Tibial nerve (tissue), 4 donors: ENCODE measurements at regions not wholly inside any gene's neighbourhood (a gene's known extent, or its start where the extent isn't known, plus 50 kb on each side); places are given as distances from the start of the nearest gene placed in this dataset.

ENCODE experiments used
- DNase-seq, 2 donors: peaks; one replicate each; pipeline ENCODE4 v3.0.0-alpha.2; 2019; ENCODE audit warnings: low spot score in 2 of 2
- H3K27ac ChIP-seq, 4 donors: fragments of 200-600 bp; sonication (generic) in 3 of 4; one replicate each; pipeline ENCODE4 v1.5.1; 2017 to 2019; ENCODE audit warnings: mild to moderate bottlenecking in 1 of 4
- H3K27me3 ChIP-seq, 2 donors: fragments of 200-600 bp; sonication (generic) in 1 of 2; one replicate each; pipeline versions ENCODE4 v1.5.1 to v1.6.0; 2017 to 2019
- H3K36me3 ChIP-seq, 3 donors: fragments of 200-600 bp; sonication (generic); one replicate each; pipeline ENCODE4 v1.5.1; 2018 to 2019
- H3K4me1 ChIP-seq, 4 donors: fragments of 200-600 bp; sonication (generic) in 3 of 4; one replicate each; pipeline ENCODE4 v1.5.1; 2017 to 2019
- H3K4me3 ChIP-seq, 4 donors: fragments of 200-600 bp; sonication (generic) in 3 of 4; one replicate each; pipeline ENCODE4 v1.5.1; 2017 to 2019; ENCODE audit warnings: mild to moderate bottlenecking in 1 of 4, moderate library complexity in 1 of 4
- H3K9me3 ChIP-seq, 4 donors: fragments of 200-600 bp; sonication (generic) in 3 of 4; one replicate each; pipeline ENCODE4 v1.5.1; 2017 to 2019
- EP300 ChIP-seq, 2 donors: sonication (generic); formaldehyde crosslinking; IDR thresholded peaks; one replicate each; pipeline ENCODE4 v1.6.1; 2017; ENCODE audit warnings: antibody characterized with exemption in 2 of 2, mild to moderate bottlenecking in 1 of 2
- POLR2A ChIP-seq, 2 donors: fragments of 450-650 bp; IDR thresholded peaks; one replicate each; pipeline ENCODE4 v1.6.1; 2017; ENCODE audit warnings: antibody characterized with exemption in 2 of 2, mild to moderate bottlenecking in 2 of 2, moderate library complexity in 2 of 2
- WGBS, 2 donors: methylation state at CpG; one replicate each; pipeline ENCODE4 v1.1.5; 2018; 5-methylcytosine and 5-hydroxymethylcytosine counted together
- TF ChIP-seq, protein P1 (sequence below), 5 experiments: fragments of 200-600 bp in 3 of 5; fragments of 450-650 bp in 2 of 5; sonication (generic) in 3 of 5; IDR thresholded peaks; one replicate each; pipeline ENCODE4 v1.5.1; 2016 to 2019; ENCODE audit warnings: antibody characterized with exemption in 5 of 5, mild to moderate bottlenecking in 3 of 5, moderate library complexity in 2 of 5

DNA sequence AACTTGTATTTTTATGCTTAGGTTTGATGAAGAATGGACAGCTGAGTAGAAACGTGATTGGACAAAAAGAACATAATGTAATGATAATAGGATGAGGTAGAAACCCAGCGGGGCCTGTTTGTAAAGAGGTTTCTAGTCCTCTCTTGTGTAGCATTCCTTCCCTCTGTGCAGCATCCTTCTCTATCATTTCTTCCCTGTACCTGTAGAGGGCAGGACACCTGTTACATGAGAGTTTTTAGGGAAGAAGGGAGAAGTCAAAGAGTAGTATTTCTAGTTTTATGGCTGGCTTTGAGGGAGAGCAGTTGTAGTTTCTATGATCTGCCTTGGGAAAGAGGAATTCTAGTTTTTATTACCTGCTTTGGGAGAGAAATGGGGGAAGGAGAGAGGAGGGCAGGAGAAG, 162.1 kb upstream of the FST start:
- TF ChIP-seq POLR2A (IDR thresholded peaks at IDR 0.05) (no peak), EP300 (IDR thresholded peaks at IDR 0.05) (no peak)
- TF ChIP-seq, protein P1, sequence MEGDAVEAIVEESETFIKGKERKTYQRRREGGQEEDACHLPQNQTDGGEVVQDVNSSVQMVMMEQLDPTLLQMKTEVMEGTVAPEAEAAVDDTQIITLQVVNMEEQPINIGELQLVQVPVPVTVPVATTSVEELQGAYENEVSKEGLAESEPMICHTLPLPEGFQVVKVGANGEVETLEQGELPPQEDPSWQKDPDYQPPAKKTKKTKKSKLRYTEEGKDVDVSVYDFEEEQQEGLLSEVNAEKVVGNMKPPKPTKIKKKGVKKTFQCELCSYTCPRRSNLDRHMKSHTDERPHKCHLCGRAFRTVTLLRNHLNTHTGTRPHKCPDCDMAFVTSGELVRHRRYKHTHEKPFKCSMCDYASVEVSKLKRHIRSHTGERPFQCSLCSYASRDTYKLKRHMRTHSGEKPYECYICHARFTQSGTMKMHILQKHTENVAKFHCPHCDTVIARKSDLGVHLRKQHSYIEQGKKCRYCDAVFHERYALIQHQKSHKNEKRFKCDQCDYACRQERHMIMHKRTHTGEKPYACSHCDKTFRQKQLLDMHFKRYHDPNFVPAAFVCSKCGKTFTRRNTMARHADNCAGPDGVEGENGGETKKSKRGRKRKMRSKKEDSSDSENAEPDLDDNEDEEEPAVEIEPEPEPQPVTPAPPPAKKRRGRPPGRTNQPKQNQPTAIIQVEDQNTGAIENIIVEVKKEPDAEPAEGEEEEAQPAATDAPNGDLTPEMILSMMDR (IDR thresholded peaks at IDR 0.05), result no peak
- no peaks in the 10 kb centered on the region for H3K4me1 ChIP-seq
- H3K27me3 ChIP-seq, result no peaks in the 10 kb centered on the region
- no peak for DNase-seq
- peaks cover 0 to 8% (median 0%) of the 10 kb centered on the region in 4 donors for H3K9me3 ChIP-seq
- no peak overlapping the region for H3K27ac ChIP-seq
- H3K36me3 ChIP-seq, result no peaks in the 10 kb centered on the region
- no peak overlapping the region for H3K4me3 ChIP-seq
- 60 to 70% methylated on average over 2 of the region's 2 CpGs for WGBS, 2 donors

DNA sequence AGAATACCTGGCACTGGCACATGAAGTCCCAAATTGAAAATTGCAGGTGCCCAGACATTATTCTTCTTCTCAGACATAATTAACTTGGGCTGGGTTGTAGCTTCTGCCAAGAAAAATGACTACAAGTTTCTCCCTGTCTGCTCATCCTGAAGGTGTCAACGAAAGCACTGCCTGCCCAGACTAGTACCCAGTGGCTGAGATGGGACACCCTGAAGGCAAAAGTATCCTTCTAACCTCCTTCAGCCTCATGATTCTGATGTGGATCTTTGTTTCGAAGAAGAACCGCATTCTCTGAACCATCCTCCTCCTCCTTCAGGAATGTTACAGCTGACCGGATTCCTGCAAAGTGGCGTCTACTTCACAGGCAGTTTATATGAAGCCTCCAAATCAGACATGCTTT, 161.1 kb upstream of the FST start:
- H3K4me1 ChIP-seq, result peaks cover 0 to 9% (median 0%) of the 10 kb centered on the region in 4 donors
- H3K4me3 ChIP-seq, result no peak overlapping the region
- WGBS, 2 donors, result 67 to 75% methylated on average over 5 of the region's 5 CpGs
- no peaks in the 10 kb centered on the region for H3K27me3 ChIP-seq
- no peak for DNase-seq
- no peak for TF ChIP-seq EP300 (IDR thresholded peaks at IDR 0.05)
- TF ChIP-seq POLR2A (IDR thresholded peaks at IDR 0.05), result no peak
- TF ChIP-seq, protein P1 (IDR thresholded peaks at IDR 0.05), result no peak
- no peaks in the 10 kb centered on the region for H3K36me3 ChIP-seq
- H3K9me3 ChIP-seq, result peaks cover 0 to 8% (median 0%) of the 10 kb centered on the region in 4 donors
- H3K27ac ChIP-seq, result no peak overlapping the region

DNA sequence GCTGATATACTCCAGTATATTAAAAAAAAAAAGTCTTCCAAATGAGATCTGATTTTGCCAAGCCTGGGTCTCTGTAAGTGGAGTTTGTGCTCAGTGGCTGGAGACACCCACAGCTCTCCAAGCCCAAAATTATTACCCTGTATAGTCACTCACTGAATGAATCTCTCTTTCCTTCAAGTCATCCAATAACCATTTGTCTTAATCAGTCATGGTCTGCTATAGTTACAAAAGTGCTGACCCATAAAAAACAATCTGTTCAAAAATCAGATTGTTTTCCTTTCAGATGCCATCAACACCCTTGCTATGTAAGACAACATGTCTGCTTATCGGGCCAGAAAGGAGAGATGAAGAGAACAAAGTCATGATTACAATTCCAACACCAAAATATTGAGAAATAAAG, 159.4 kb upstream of the FST start:
- 43 to 68% methylated on average over 1 of the region's 1 CpG for WGBS, 2 donors
- TF ChIP-seq, protein P1 (IDR thresholded peaks at IDR 0.05), result no peak
- no peak for TF ChIP-seq EP300 (IDR thresholded peaks at IDR 0.05)

DNA sequence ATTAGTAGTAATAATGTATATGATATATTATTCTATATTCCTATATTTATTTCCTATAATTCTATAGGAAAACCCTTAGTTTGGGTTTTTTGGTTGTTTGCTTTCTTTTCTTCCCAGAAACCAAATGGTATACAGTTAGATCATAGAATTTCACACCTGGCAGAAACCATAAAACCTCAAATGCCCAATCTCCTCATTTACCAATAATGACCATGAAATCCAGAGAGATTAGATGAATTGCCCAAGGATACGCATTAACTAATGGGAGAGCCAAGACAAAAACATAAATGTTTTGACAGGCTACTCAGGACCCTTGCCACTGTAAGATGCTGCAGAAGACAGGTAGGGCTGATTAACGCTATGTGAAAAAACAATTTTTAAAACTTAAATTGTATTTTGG, 158.7 kb upstream of the FST start:
- DNase-seq, result no peak
- H3K4me3 ChIP-seq, result no peak overlapping the region
- 81% methylated on average over 2 of the region's 2 CpGs for WGBS, 2 donors
- H3K27me3 ChIP-seq, result no peaks in the 10 kb centered on the region
- TF ChIP-seq, protein P1 (IDR thresholded peaks at IDR 0.05), result no peak
- TF ChIP-seq POLR2A (IDR thresholded peaks at IDR 0.05) (no peak), EP300 (IDR thresholded peaks at IDR 0.05) (no peak)
- peaks cover 0 to 11% (median 0%) of the 10 kb centered on the region in 4 donors for H3K4me1 ChIP-seq
- no peaks in the 10 kb centered on the region for H3K36me3 ChIP-seq
- H3K27ac ChIP-seq, result no peak overlapping the region
- H3K9me3 ChIP-seq, result no peaks in the 10 kb centered on the region

More for the DNA sequence above, 159.4 kb upstream of the FST start:
- no peaks in the 10 kb centered on the region for H3K36me3 ChIP-seq
- H3K4me3 ChIP-seq, result no peak overlapping the region
- no peaks in the 10 kb centered on the region for H3K27me3 ChIP-seq
- no peak overlapping the region for H3K27ac ChIP-seq
- no peak for DNase-seq
- peaks cover 0 to 10% (median 0%) of the 10 kb centered on the region in 4 donors for H3K4me1 ChIP-seq
- peaks cover 0 to 2% (median 0%) of the 10 kb centered on the region in 4 donors for H3K9me3 ChIP-seq

DNA sequence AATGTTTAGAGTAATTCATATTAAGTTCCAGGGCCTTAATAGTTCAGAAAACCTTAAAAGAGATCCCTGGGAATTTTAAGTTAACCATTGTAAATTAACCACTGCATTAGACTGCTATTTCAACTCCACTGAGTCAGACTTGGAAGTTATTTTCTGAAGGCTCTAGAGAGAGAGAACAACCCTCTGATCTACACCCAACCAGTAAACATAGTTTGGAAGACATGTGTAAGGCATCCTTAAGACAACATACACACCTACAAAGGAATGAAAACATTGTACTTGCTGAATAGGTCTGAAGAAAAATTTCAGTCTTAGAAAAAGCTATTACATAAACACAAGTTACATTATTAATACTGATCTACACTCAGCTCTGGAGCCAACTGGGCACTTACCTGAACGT, 158.2 kb upstream of the FST start:
- no peak for DNase-seq
- H3K27me3 ChIP-seq, result no peaks in the 10 kb centered on the region
- WGBS, 2 donors, result 41 to 64% methylated on average over 1 of the region's 1 CpG
- no peaks in the 10 kb centered on the region for H3K36me3 ChIP-seq
- TF ChIP-seq EP300 (IDR thresholded peaks at IDR 0.05) (no peak), POLR2A (IDR thresholded peaks at IDR 0.05) (no peak)
- TF ChIP-seq, protein P1 (IDR thresholded peaks at IDR 0.05), result no peak
- H3K27ac ChIP-seq, result no peak overlapping the region
- H3K4me3 ChIP-seq, result no peak overlapping the region
- peaks cover 0 to 14% (median 0%) of the 10 kb centered on the region in 4 donors for H3K4me1 ChIP-seq
- H3K9me3 ChIP-seq, result no peaks in the 10 kb centered on the region
